ENCODE measurements at regions not wholly inside any gene's neighbourhood (a gene's known extent, or its start where the extent isn't known, plus 50 kb on each side); places are given as distances from the start of the nearest gene placed in this dataset.

- Histone ChIP-seq H3K27ac (ENCODE audit: low read length) (no peak overlapping the region), H3F3A (ENCODE audit: insufficient read depth, low read length, poor library complexity, severe bottlenecking) (no peaks in the 10 kb centered on the region), H3K9me2 (ENCODE audit: insufficient read depth, low read length) (no peaks in the 10 kb centered on the region), H3K4me3 (ENCODE audit: low read length) (no peak overlapping the region), H3K27me3 (ENCODE audit: insufficient read depth, low read depth, low read length) (no peaks in the 10 kb centered on the region), H3K79me2 (replicated peaks; ENCODE audit: insufficient read depth, low read length) (no peaks in the 10 kb centered on the region), H3K9me3 (ENCODE audit: low read length) (no peaks in the 10 kb centered on the region), H3K36me3 (ENCODE audit: insufficient read depth, low read length) (no peaks in the 10 kb centered on the region), H3K9ac (ENCODE audit: low read length) (no peak overlapping the region), H4K20me1 (ENCODE audit: insufficient read depth) (no peaks in the 10 kb centered on the region), H3K4me2 (ENCODE audit: low read length) (no peak overlapping the region), H2AFZ (ENCODE audit: low read depth, low read length) (no peak overlapping the region)
- no peak for TF ChIP-seq EZH2 (IDR thresholded peaks at IDR 0.05; ENCODE audit: borderline replicate concordance, insufficient read depth, low read length, poor library complexity, severe bottlenecking)
- no peak for TF ChIP-seq EP300 (conservative IDR thresholded peaks at IDR 0.05; ENCODE audit: poor library complexity, severe bottlenecking)
- TF ChIP-seq POLR2AphosphoS5 (IDR thresholded peaks at IDR 0.05), result no peak
- TF ChIP-seq RAD21 (conservative IDR thresholded peaks at IDR 0.05), result no peak
- TF ChIP-seq MXI1 (conservative IDR thresholded peaks at IDR 0.05; ENCODE audit: poor library complexity, severe bottlenecking), result no peak
- no peak for TF ChIP-seq SMC3 (conservative IDR thresholded peaks at IDR 0.05; ENCODE audit: poor library complexity)
- no peak for TF ChIP-seq REST (IDR thresholded peaks at IDR 0.05; ENCODE audit: borderline replicate concordance)
- no peak for TF ChIP-seq TAF1 (IDR thresholded peaks at IDR 0.05; ENCODE audit: low read depth)
- TF ChIP-seq CTCF (IDR thresholded peaks at IDR 0.05; ENCODE audit: poor library complexity, severe bottlenecking), result no peak
These were observed 124.0 kb upstream of the GATA6 start for GRCh38 chr18:22045221-22045918.

DNA sequence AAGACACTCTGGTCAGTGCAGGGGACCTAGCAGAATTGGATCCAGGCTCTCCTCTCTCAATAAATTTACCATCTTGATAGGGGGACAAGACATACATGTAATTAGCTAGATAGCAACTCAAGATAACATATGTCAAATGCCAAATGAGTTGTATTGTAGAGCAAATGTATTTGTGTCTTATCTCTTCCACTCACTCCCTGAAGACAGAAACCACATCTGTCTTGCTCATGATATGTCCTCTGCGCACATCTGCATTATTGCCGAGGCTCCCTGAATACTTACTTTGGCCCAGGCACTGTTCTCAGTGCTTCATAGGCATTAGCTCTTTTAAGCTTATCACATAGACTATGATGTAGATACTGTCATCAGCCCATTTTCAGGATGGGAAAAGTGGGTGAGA, 122.9 kb upstream of the GATA6 start:
- Histone ChIP-seq H4K20me1 (ENCODE audit: insufficient read depth) (no peaks in the 10 kb centered on the region), H3K9me3 (ENCODE audit: low read length) (no peaks in the 10 kb centered on the region), H3F3A (ENCODE audit: insufficient read depth, low read length, poor library complexity, severe bottlenecking) (no peaks in the 10 kb centered on the region), H3K9ac (ENCODE audit: low read length) (no peak overlapping the region), H3K4me3 (ENCODE audit: low read length) (no peak overlapping the region), H3K36me3 (ENCODE audit: insufficient read depth, low read length) (no peaks in the 10 kb centered on the region), H3K79me2 (replicated peaks; ENCODE audit: insufficient read depth, low read length) (no peaks in the 10 kb centered on the region), H3K4me2 (ENCODE audit: low read length) (no peak overlapping the region), H3K9me2 (ENCODE audit: insufficient read depth, low read length) (no peaks in the 10 kb centered on the region), H3K27me3 (ENCODE audit: insufficient read depth, low read depth, low read length) (no peaks in the 10 kb centered on the region), H3K27ac (ENCODE audit: low read length) (no peak overlapping the region), H2AFZ (ENCODE audit: low read depth, low read length) (no peak overlapping the region)
- TF ChIP-seq CTCF (IDR thresholded peaks at IDR 0.05; ENCODE audit: poor library complexity, severe bottlenecking) (no peak), RAD21 (conservative IDR thresholded peaks at IDR 0.05) (no peak), SMC3 (conservative IDR thresholded peaks at IDR 0.05; ENCODE audit: poor library complexity) (no peak), EP300 (conservative IDR thresholded peaks at IDR 0.05; ENCODE audit: poor library complexity, severe bottlenecking) (no peak), POLR2AphosphoS5 (IDR thresholded peaks at IDR 0.05) (no peak), MXI1 (conservative IDR thresholded peaks at IDR 0.05; ENCODE audit: poor library complexity, severe bottlenecking) (no peak), EZH2 (IDR thresholded peaks at IDR 0.05; ENCODE audit: borderline replicate concordance, insufficient read depth, low read length, poor library complexity, severe bottlenecking) (no peak), REST (IDR thresholded peaks at IDR 0.05; ENCODE audit: borderline replicate concordance) (no peak), TAF1 (IDR thresholded peaks at IDR 0.05; ENCODE audit: low read depth) (no peak)
